Trophoblast cell (in vitro differentiated cells and primary cell): ENCODE measurements at regions not wholly inside any gene's neighbourhood (a gene's known extent, or its start where the extent isn't known, plus 50 kb on each side); places are given as distances from the start of the nearest gene placed in this dataset.

Experiments
- DNase-seq, 2 donors: peaks; one replicate each; pipeline ENCODE4 v3.0.0-alpha.2; 2016
- H2AFZ ChIP-seq: 2 replicates; pipeline ENCODE4 v1.6.1; 2013; ENCODE audit warnings: low read length, moderate library complexity, mild to moderate bottlenecking; ENCODE audit not compliant: insufficient read depth, poor library complexity
- H2AK5ac ChIP-seq: 2 replicates; pipeline ENCODE4 v1.6.1; 2013; ENCODE audit warnings: mild to moderate bottlenecking, low read length
- H2BK120ac ChIP-seq: 2 replicates; pipeline ENCODE4 v1.6.1; 2013; ENCODE audit warnings: low read length, mild to moderate bottlenecking, moderate library complexity; ENCODE audit not compliant: insufficient read depth, poor library complexity
- H2BK12ac ChIP-seq: 2 replicates; pipeline ENCODE4 v1.6.1; 2013; ENCODE audit warnings: mild to moderate bottlenecking, low read length, moderate library complexity
- H2BK5ac ChIP-seq: 2 replicates; pipeline ENCODE4 v1.6.1; 2013; ENCODE audit warnings: low read length, low read depth, moderate library complexity, mild to moderate bottlenecking; ENCODE audit not compliant: poor library complexity
- H3K14ac ChIP-seq: 2 replicates; pipeline ENCODE4 v1.6.1; 2013; ENCODE audit warnings: mild to moderate bottlenecking, low read length
- H3K18ac ChIP-seq: 2 replicates; pipeline ENCODE4 v1.6.1; 2013; ENCODE audit warnings: mild to moderate bottlenecking, low read length
- H3K23ac ChIP-seq: 2 replicates; pipeline ENCODE4 v1.6.1; 2013; ENCODE audit warnings: low read length
- H3K27ac ChIP-seq: 2 replicates; pipeline ENCODE4 v1.5.1; 2013; ENCODE audit warnings: low read depth, mild to moderate bottlenecking, inconsistent platforms, low read length, moderate library complexity
- H3K27me3 ChIP-seq: 2 replicates; pipeline ENCODE4 v1.6.1; 2013; ENCODE audit warnings: inconsistent platforms, mild to moderate bottlenecking, low read length, moderate library complexity; ENCODE audit not compliant: insufficient read depth
- H3K36me3 ChIP-seq, 2 experiments: 1 replicate in 1 of 2; 2 replicates in 1 of 2; pipeline ENCODE4 v1.6.1; 2013; ENCODE audit warnings: low read length in 2 of 2, mild to moderate bottlenecking in 2 of 2, moderate library complexity in 1 of 2; ENCODE audit not compliant: insufficient read depth in 2 of 2, control insufficient read depth in 1 of 2
- H3K4ac ChIP-seq: 2 replicates; pipeline ENCODE4 v1.6.1; 2013; ENCODE audit warnings: low read depth, mild to moderate bottlenecking, low read length, moderate library complexity
- H3K4me1 ChIP-seq, 2 experiments: 1 replicate in 1 of 2; 2 replicates in 1 of 2; pipeline ENCODE4 v1.6.1; 2013; ENCODE audit warnings: low read length in 2 of 2, mild to moderate bottlenecking in 2 of 2, moderate library complexity in 1 of 2; ENCODE audit not compliant: insufficient read depth in 2 of 2, control insufficient read depth in 1 of 2
- H3K4me2 ChIP-seq: 2 replicates; pipeline ENCODE4 v1.6.1; 2013; ENCODE audit warnings: inconsistent platforms, mild to moderate bottlenecking, low read length, moderate library complexity
- H3K4me3 ChIP-seq: 2 replicates; pipeline ENCODE4 v1.5.1; 2013; ENCODE audit warnings: mild to moderate bottlenecking, low read depth, low read length, inconsistent platforms
- H3K79me1 ChIP-seq: one replicate; pipeline ENCODE4 v1.6.1; 2013; ENCODE audit warnings: low read length
- H3K79me2 ChIP-seq: 2 replicates; pipeline ENCODE4 v1.6.1; 2013; ENCODE audit warnings: low read length, mild to moderate bottlenecking; ENCODE audit not compliant: control insufficient read depth, insufficient read depth, poor library complexity
- H3K9ac ChIP-seq: 2 replicates; pipeline ENCODE4 v1.6.1; 2013; ENCODE audit warnings: mild to moderate bottlenecking, low read length
- H3K9me3 ChIP-seq: 2 replicates; pipeline ENCODE4 v1.6.1; 2013; ENCODE audit warnings: low read depth, mild to moderate bottlenecking, control low read depth, inconsistent platforms, low read length; ENCODE audit not compliant: insufficient read depth
- H4K12ac ChIP-seq: 2 replicates; pipeline ENCODE4 v1.6.1; 2013; ENCODE audit warnings: low read depth, mild to moderate bottlenecking, low read length, moderate library complexity
- H4K8ac ChIP-seq: 2 replicates; pipeline ENCODE4 v1.6.1; 2013; ENCODE audit warnings: low read depth, mild to moderate bottlenecking, low read length, moderate library complexity
- H4K91ac ChIP-seq: one replicate; pipeline ENCODE4 v1.6.1; 2013; ENCODE audit warnings: low read depth, mild to moderate bottlenecking, low read length, moderate library complexity
- WGBS: extraction: QIAGEN DNeasy Blood & Tissue Kit; methylation state at CpG from one replicate; pipeline ENCODE4 v1.1.7; 2013; ENCODE audit warnings: missing lambda C conversion rate; ENCODE audit not compliant: insufficient read length, insufficient coverage; ENCODE audit errors: extremely low coverage; 5-methylcytosine and 5-hydroxymethylcytosine counted together

- H4K12ac ChIP-seq: no peak overlapping the region
- H2AK5ac ChIP-seq: no peak overlapping the region
- H3K36me3 ChIP-seq: no peaks in the 10 kb centered on the region
- H2BK5ac ChIP-seq: no peak overlapping the region
- no peaks in the 10 kb centered on the region for H3K27me3 ChIP-seq
- no peak overlapping the region for H4K91ac ChIP-seq
- no peak overlapping the region for H2BK12ac ChIP-seq
- H3K14ac ChIP-seq: no peak overlapping the region
- H3K23ac ChIP-seq: no peak overlapping the region
- H4K8ac ChIP-seq: no peak overlapping the region
- no peak overlapping the region for H2BK120ac ChIP-seq
- no peak for DNase-seq
- peaks cover 2 to 5% of the 10 kb centered on the region in 2 experiments for H3K4me1 ChIP-seq
- H2AFZ ChIP-seq: no peak overlapping the region
- H3K4me2 ChIP-seq: no peak overlapping the region
- no peak overlapping the region for H3K4ac ChIP-seq
- H3K4me3 ChIP-seq: no peak overlapping the region
- no peak overlapping the region for H3K9ac ChIP-seq
- H3K27ac ChIP-seq: no peak overlapping the region
- H3K9me3 ChIP-seq: no peaks in the 10 kb centered on the region
- H3K79me1 ChIP-seq: no peaks in the 10 kb centered on the region
- no CpG with 5 or more reads among the region's 1 CpG for WGBS
- no peaks in the 10 kb centered on the region for H3K79me2 ChIP-seq
- no peak overlapping the region for H3K18ac ChIP-seq
Observed at GRCh38 chr10:31652038-31652437, 276.6 kb downstream of the ARHGAP12 start.

GRCh38 chr10:31650010-31650409, 278.6 kb downstream of the ARHGAP12 start:
- Histone ChIP-seq H4K12ac (no peak overlapping the region), H3K27me3 (no peaks in the 10 kb centered on the region), H3K18ac (no peak overlapping the region), H3K14ac (no peak overlapping the region), H3K4me3 (no peak overlapping the region), H2AK5ac (no peak overlapping the region), H2AFZ (no peak overlapping the region), H3K27ac (no peak overlapping the region), H4K8ac (no peak overlapping the region), H3K36me3 (no peaks in the 10 kb centered on the region), H3K23ac (no peak overlapping the region), H2BK5ac (no peak overlapping the region), H3K9me3 (no peaks in the 10 kb centered on the region), H2BK12ac (no peak overlapping the region), H2BK120ac (no peak overlapping the region), H3K9ac (no peak overlapping the region), H3K79me2 (no peaks in the 10 kb centered on the region), H3K79me1 (no peaks in the 10 kb centered on the region), H3K4me2 (no peak overlapping the region), H3K4ac (no peak overlapping the region), H4K91ac (no peak overlapping the region), H3K4me1 (peaks cover 2 to 7% of the 10 kb centered on the region in 2 experiments)
- peak in 1 of 2 donors; percentile 15 for DNase-seq
- no CpG with 5 or more reads among the region's 8 CpGs for WGBS

- Histone ChIP-seq H4K91ac (no peak overlapping the region), H2BK120ac (no peak overlapping the region), H3K4ac (no peak overlapping the region), H2BK5ac (no peak overlapping the region), H3K9me3 (no peaks in the 10 kb centered on the region), H3K4me1 (peaks cover 2 to 7% of the 10 kb centered on the region in 2 experiments), H3K79me2 (no peaks in the 10 kb centered on the region), H3K14ac (no peak overlapping the region), H3K27ac (no peak overlapping the region), H3K79me1 (no peaks in the 10 kb centered on the region), H4K12ac (no peak overlapping the region), H3K36me3 (no peaks in the 10 kb centered on the region), H3K27me3 (no peaks in the 10 kb centered on the region), H2AK5ac (no peak overlapping the region), H3K23ac (no peak overlapping the region), H3K18ac (no peak overlapping the region), H4K8ac (no peak overlapping the region), H3K9ac (no peak overlapping the region), H3K4me3 (no peak overlapping the region), H3K4me2 (no peak overlapping the region), H2BK12ac (no peak overlapping the region), H2AFZ (no peak overlapping the region)
- WGBS: no CpG with 5 or more reads among the region's 8 CpGs
- no peak for DNase-seq
Observed at GRCh38 chr10:31648966-31649365, 279.7 kb downstream of the ARHGAP12 start.

- H3K79me1 ChIP-seq: no peaks in the 10 kb centered on the region
- H3K14ac ChIP-seq: no peak overlapping the region
- no peak overlapping the region for H3K23ac ChIP-seq
- no peaks in the 10 kb centered on the region for H3K9me3 ChIP-seq
- H4K12ac ChIP-seq: no peak overlapping the region
- no peak overlapping the region for H3K9ac ChIP-seq
- H3K79me2 ChIP-seq: no peaks in the 10 kb centered on the region
- no peak overlapping the region for H2BK12ac ChIP-seq
- no peaks in the 10 kb centered on the region for H3K27me3 ChIP-seq
- peaks cover 2 to 7% of the 10 kb centered on the region in 2 experiments for H3K4me1 ChIP-seq
- H3K36me3 ChIP-seq: no peaks in the 10 kb centered on the region
- no peak overlapping the region for H3K4ac ChIP-seq
- H2AK5ac ChIP-seq: no peak overlapping the region
- H2AFZ ChIP-seq: no peak overlapping the region
- H3K4me3 ChIP-seq: no peak overlapping the region
- WGBS: no CpG with 5 or more reads among the region's 5 CpGs
- H3K4me2 ChIP-seq: no peak overlapping the region
- no peak overlapping the region for H2BK120ac ChIP-seq
- DNase-seq: no peak
- H4K91ac ChIP-seq: no peak overlapping the region
- H2BK5ac ChIP-seq: no peak overlapping the region
- H4K8ac ChIP-seq: no peak overlapping the region
- no peak overlapping the region for H3K27ac ChIP-seq
- no peak overlapping the region for H3K18ac ChIP-seq
Observed at GRCh38 chr10:31647861-31648260, 280.8 kb downstream of the ARHGAP12 start.
